A549 (cell line): ENCODE measurements at regions not wholly inside any gene's neighbourhood (a gene's known extent, or its start where the extent isn't known, plus 50 kb on each side); places are given as distances from the start of the nearest gene placed in this dataset.

Experiments used
- ATAC-seq, 2 experiments: fragments of 200-7000 bp in 1 of 2; fragments of >200 bp in 1 of 2; cut with Nextera tagmentation in 1 of 2; cut with Tn5 transposase in 1 of 2; 3 replicates each; pipeline versions ENCODE4 v1.8.0 to v1.9.1; 2018 to 2020; ENCODE audit warnings: mild to moderate bottlenecking in 1 of 2, moderate library complexity in 1 of 2
- CTCF ChIA-PET: fragments of 300-600 bp; sonication (Branson Sonifier 250); formaldehyde crosslinking; extraction: SDS; loops from one replicate; lab custom pipeline; 2021; ENCODE audit warnings: antibody characterized with exemption, inconsistent platforms; lab: Yijun Ruan, JAX
- POLR2A ChIA-PET: fragments of 350-600 bp; formaldehyde crosslinking; extraction: SDS; loops from one replicate; lab custom pipeline; 2021; ENCODE audit warnings: antibody characterized with exemption, inconsistent platforms; lab: Yijun Ruan, JAX
- DNase-seq, 2 experiments: peaks; one replicate each; pipeline versions ENCODE4 v3.0.0 to v3.0.0-alpha.2; 2011 to 2016; ENCODE audit warnings: low read depth in 1 of 2, low spot score in 1 of 2
- FAIRE-seq: peaks from 2 replicates; lab custom pipeline; 2011; peaks lifted over from hg19 to GRCh38; lab: Jason Lieb, UNC
- H3K27ac ChIP-seq, 2 experiments: fragments of >200 bp; sonication (Bioruptor Twin); formaldehyde crosslinking; 3 replicates each; pipeline ENCODE4 v1.5.1; 2016 to 2017
- H3K4me1 ChIP-seq: fragments of >200 bp; sonication (Bioruptor Twin); formaldehyde crosslinking; 3 replicates; pipeline ENCODE4 v1.6.1; 2016
- H3K4me2 ChIP-seq: fragments of >200 bp; sonication (Bioruptor Twin); formaldehyde crosslinking; 3 replicates; pipeline ENCODE4 v1.6.1; 2016
- H3K4me3 ChIP-seq: fragments of >200 bp; sonication (Bioruptor Twin); formaldehyde crosslinking; 3 replicates; pipeline ENCODE4 v1.5.1; 2016
- H3K9me3 ChIP-seq: fragments of >200 bp; sonication (Bioruptor Twin); formaldehyde crosslinking; 3 replicates; pipeline ENCODE4 v1.6.1; 2016
- CBX8 ChIP-seq: fragments of 200-600 bp; sonication (generic); IDR thresholded peaks from 2 replicates; pipeline ENCODE4 v1.6.1; 2016
- E2F6 ChIP-seq: IDR thresholded peaks from 2 replicates; pipeline ENCODE4 v1.6.1; 2012; ENCODE audit warnings: low read depth, borderline replicate concordance
- ELK1 ChIP-seq: fragments of 150-350 bp; IDR thresholded peaks from 2 replicates; pipeline ENCODE4 v1.6.1; 2014; ENCODE audit warnings: low read depth, mild to moderate bottlenecking, low read length
- GATA3 ChIP-seq: IDR thresholded peaks from 2 replicates; pipeline ENCODE4 v1.6.1; 2012; ENCODE audit warnings: borderline replicate concordance
- HEYL ChIP-seq: fragments of 250-450 bp; sonication (Bioruptor Pico); IDR thresholded peaks from 2 replicates; pipeline ENCODE4 v1.8.0; 2021; ENCODE audit warnings: mild to moderate bottlenecking, moderate library complexity
- HMGXB4 ChIP-seq: fragments of 250-450 bp; sonication (Bioruptor Pico); IDR thresholded peaks from 2 replicates; pipeline ENCODE4 v1.5.0; 2021; ENCODE audit warnings: mild to moderate bottlenecking, moderate library complexity, borderline replicate concordance
- HOXA7 ChIP-seq: fragments of 250-450 bp; sonication (Bioruptor Pico); IDR thresholded peaks from 2 replicates; pipeline ENCODE4 v1.5.0; 2020; ENCODE audit warnings: mild to moderate bottlenecking, moderate library complexity
- JUN ChIP-seq, 2 experiments: fragments of >200 bp; sonication (Bioruptor Twin); formaldehyde crosslinking; IDR thresholded peaks; 2 replicates in 1 of 2; 3 replicates in 1 of 2; pipeline ENCODE4 v1.6.1; 2016 to 2017
- KDM5A ChIP-seq: fragments of 200-600 bp; sonication (generic); IDR thresholded peaks from 2 replicates; pipeline ENCODE4 v1.6.1; 2016; ENCODE audit warnings: antibody characterized with exemption, mild to moderate bottlenecking
- MAFK ChIP-seq: fragments of 450-650 bp; IDR thresholded peaks from 2 replicates; pipeline ENCODE4 v1.6.1; 2014; ENCODE audit not compliant: partially characterized antibody
- MAX ChIP-seq: IDR thresholded peaks from 2 replicates; pipeline ENCODE4 v1.6.1; 2012
- MAZ ChIP-seq: fragments of 150-350 bp; IDR thresholded peaks from 2 replicates; pipeline ENCODE4 v1.6.1; 2014; ENCODE audit warnings: antibody characterized with exemption, low read depth, low read length, borderline replicate concordance
- NFE2L2 ChIP-seq: fragments of 150-350 bp; conservative IDR thresholded peaks from 2 replicates; pipeline ENCODE4 v1.6.1; 2014; ENCODE audit warnings: low read length
- RARB ChIP-seq: fragments of 250-450 bp; sonication (Bioruptor Pico); IDR thresholded peaks from 2 replicates; pipeline ENCODE4 v1.8.0; 2021; ENCODE audit warnings: mild to moderate bottlenecking, moderate library complexity
- RCOR1 ChIP-seq: fragments of 150-350 bp; IDR thresholded peaks from 2 replicates; pipeline ENCODE4 v1.6.1; 2014; ENCODE audit warnings: antibody characterized with exemption, low read length, low read depth
- REST ChIP-seq: fragments of 200-600 bp; sonication (generic); IDR thresholded peaks from 2 replicates; pipeline ENCODE4 v1.6.1; 2016; ENCODE audit warnings: antibody characterized with exemption, mild to moderate bottlenecking, moderate library complexity
- SREBF2 ChIP-seq: fragments of 450-650 bp; IDR thresholded peaks from 2 replicates; pipeline ENCODE4 v1.6.1; 2014; ENCODE audit warnings: mild to moderate bottlenecking, moderate library complexity
- TP53 ChIP-seq: fragments of 250-450 bp; sonication (Bioruptor Pico); IDR thresholded peaks from 2 replicates; pipeline ENCODE4 v1.5.0; 2021; ENCODE audit warnings: mild to moderate bottlenecking, moderate library complexity
- ZFP36 ChIP-seq: fragments of 450-650 bp; IDR thresholded peaks from 2 replicates; pipeline ENCODE4 v1.6.1; 2014; ENCODE audit warnings: borderline replicate concordance; ENCODE audit not compliant: partially characterized antibody
- ZNF302 ChIP-seq: fragments of 250-450 bp; sonication (Bioruptor Pico); IDR thresholded peaks from 2 replicates; pipeline ENCODE4 v1.9.0; 2021; ENCODE audit warnings: inconsistent platforms, mild to moderate bottlenecking, moderate library complexity
- ZSCAN20 ChIP-seq: fragments of 250-450 bp; sonication (Bioruptor Pico); IDR thresholded peaks from 2 replicates; pipeline ENCODE4 v1.8.0; 2022; ENCODE audit warnings: mild to moderate bottlenecking, moderate library complexity
- WGBS: methylation state at CpG from one replicate; pipeline ENCODE4 v1.1.6; 2017; ENCODE audit errors: missing lambda C conversion rate; 5-methylcytosine and 5-hydroxymethylcytosine counted together

- no peaks in the 10 kb centered on the region for H3K4me1 ChIP-seq
- no peak overlapping the region for H3K4me3 ChIP-seq
- ChIA-PET CTCF (interaction anchor here (1.3 kb wide), 1 partner anchor 15 kb away, joined by 5 read pairs; no protein-coding TSS in a partner anchor), POLR2A (no interaction called here)
- TF ChIP-seq NFE2L2 (no peak), SREBF2 (no peak), HMGXB4 (no peak), MAX (no peak)
- no peak for FAIRE-seq
- DNase-seq, result no peak
- 46% methylated on average over 9 of the region's 9 CpGs for WGBS
- no peak overlapping the region for H3K27ac ChIP-seq
- H3K4me2 ChIP-seq, result no peak overlapping the region
- no peak for ATAC-seq
- H3K9me3 ChIP-seq, result no peaks in the 10 kb centered on the region
These were observed 166.2 kb downstream of the PTPN20 start for GRCh38 chr10:47077386-47077785.

- DNase-seq, result no peak
- no peak for FAIRE-seq
- H3K9me3 ChIP-seq, result no peaks in the 10 kb centered on the region
- ChIA-PET CTCF (interaction anchor here (1.3 to 3.4 kb wide), 2 partner anchors 11 to 53 kb away, joined by 3 to 11 read pairs; no protein-coding TSS in a partner anchor), POLR2A (no interaction called here)
- no peak overlapping the region for H3K27ac ChIP-seq
- no peak for ATAC-seq
- no peak overlapping the region for H3K4me2 ChIP-seq
- no peak for TF ChIP-seq RCOR1
- TF ChIP-seq ZSCAN20 (CRISPR knock-in tag), result no peak
- TF ChIP-seq RARB (CRISPR knock-in tag), result no peak
- no peak for TF ChIP-seq ZNF302 (CRISPR knock-in tag)
- TF ChIP-seq KDM5A, result no peak
- no peak for TF ChIP-seq MAZ
- TF ChIP-seq ELK1, result no peak
- TF ChIP-seq ZFP36, result no peak
- TF ChIP-seq HEYL (CRISPR knock-in tag), result no peak
- no peak for TF ChIP-seq CBX8
- TF ChIP-seq TP53 (CRISPR knock-in tag), result no peak
- TF ChIP-seq MAFK, result no peak
- TF ChIP-seq HMGXB4, result no peak
- TF ChIP-seq GATA3, result no peak
- no peak for TF ChIP-seq JUN (IDR thresholded peaks at IDR 0.05)
- TF ChIP-seq REST, result no peak
- TF ChIP-seq E2F6, result no peak
- TF ChIP-seq HOXA7, result no peak
- TF ChIP-seq, all 56 proteins: peak for 0
- Histone ChIP-seq H3K4me1 (no peaks in the 10 kb centered on the region), H3K4me3 (no peak overlapping the region)
- WGBS, result 67% methylated on average over 8 of the region's 8 CpGs
These were observed 166.7 kb downstream of the PTPN20 start for GRCh38 chr10:47077941-47078340.
